Neural progenitor cell (in vitro differentiated cells): ENCODE measurements at regions not wholly inside any gene's neighbourhood (a gene's known extent, or its start where the extent isn't known, plus 50 kb on each side); places are given as distances from the start of the nearest gene placed in this dataset.
A peak's percentile ranks its signal among the peaks of the same experiment; 100 is the strongest.

Experiments used
- DNase-seq: peaks from one replicate; pipeline ENCODE4 v3.0.0-alpha.2; 2016; ENCODE audit warnings: low spot score
- H2AFZ ChIP-seq: fragments of 200-600 bp; sonication (generic); replicated peaks from 2 replicates; pipeline ENCODE4 v1.6.1; 2016; ENCODE audit warnings: antibody characterized with exemption
- H3F3A ChIP-seq: fragments of 200-600 bp; sonication (generic); 2 replicates; pipeline ENCODE4 v1.6.1; 2016; ENCODE audit warnings: antibody characterized with exemption, low read depth
- H3K27ac ChIP-seq: fragments of 200-600 bp; sonication (generic); 2 replicates; pipeline ENCODE4 v1.5.1; 2016; ENCODE audit warnings: mild to moderate bottlenecking
- H3K27me3 ChIP-seq: fragments of 200-600 bp; sonication (generic); 2 replicates; pipeline ENCODE4 v1.6.1; 2016; ENCODE audit warnings: mild to moderate bottlenecking, moderate library complexity
- H3K36me3 ChIP-seq: fragments of 200-600 bp; sonication (generic); 2 replicates; pipeline ENCODE4 v1.5.1; 2016
- H3K4me1 ChIP-seq: fragments of 200-600 bp; sonication (generic); 2 replicates; pipeline ENCODE4 v1.6.1; 2016; ENCODE audit warnings: mixed run types
- H3K4me2 ChIP-seq: fragments of 200-600 bp; sonication (generic); 2 replicates; pipeline ENCODE4 v1.6.1; 2016
- H3K4me3 ChIP-seq: fragments of 200-600 bp; sonication (generic); 2 replicates; pipeline ENCODE4 v1.5.1; 2016
- H3K79me2 ChIP-seq: fragments of 200-600 bp; sonication (generic); 2 replicates; pipeline ENCODE4 v1.6.1; 2016; ENCODE audit warnings: low read depth
- H3K9ac ChIP-seq: fragments of 200-600 bp; sonication (generic); 2 replicates; pipeline ENCODE4 v1.6.1; 2016
- H3K9me3 ChIP-seq: fragments of 200-600 bp; sonication (generic); 2 replicates; pipeline ENCODE4 v1.5.1; 2016; ENCODE audit warnings: low read depth
- H4K20me1 ChIP-seq: fragments of 200-600 bp; sonication (generic); 2 replicates; pipeline ENCODE4 v1.6.1; 2016; ENCODE audit warnings: low read depth
- H3K27ac Mint-ChIP-seq: 3 replicates; pipeline ENCODE4 v1.8.0; 2021; ENCODE audit warnings: mixed read lengths
- H3K27me3 Mint-ChIP-seq: 2 replicates; pipeline ENCODE4 v1.8.0; 2022; ENCODE audit warnings: low read depth, mild to moderate bottlenecking, inconsistent platforms, moderate library complexity, mixed read lengths; ENCODE audit not compliant: insufficient read depth
- H3K36me3 Mint-ChIP-seq: 3 replicates; pipeline ENCODE4 v1.8.0; 2021; ENCODE audit warnings: mixed read lengths
- H3K4me1 Mint-ChIP-seq: 3 replicates; pipeline ENCODE4 v1.8.0; 2021; ENCODE audit warnings: mixed read lengths
- H3K4me3 Mint-ChIP-seq: 3 replicates; pipeline ENCODE4 v1.8.0; 2021; ENCODE audit warnings: mild to moderate bottlenecking, moderate library complexity, mixed read lengths
- H3K9me3 Mint-ChIP-seq: 3 replicates; pipeline ENCODE4 v1.8.0; 2020; ENCODE audit warnings: mixed read lengths
- EZH2 ChIP-seq: fragments of 200-600 bp; sonication (generic); IDR thresholded peaks from 2 replicates; pipeline ENCODE4 v1.6.1; 2017; ENCODE audit warnings: antibody characterized with exemption, mild to moderate bottlenecking, moderate library complexity
- EZH2phosphoT487 ChIP-seq: fragments of 200-600 bp; sonication (generic); IDR thresholded peaks from 2 replicates; pipeline ENCODE4 v1.6.1; 2017; ENCODE audit warnings: antibody characterized with exemption
- TF ChIP-seq, protein P1 (sequence below): fragments of 200-600 bp; sonication (generic); IDR thresholded peaks from 2 replicates; pipeline ENCODE4 v1.5.1; 2017; ENCODE audit warnings: antibody characterized with exemption, mild to moderate bottlenecking

DNA sequence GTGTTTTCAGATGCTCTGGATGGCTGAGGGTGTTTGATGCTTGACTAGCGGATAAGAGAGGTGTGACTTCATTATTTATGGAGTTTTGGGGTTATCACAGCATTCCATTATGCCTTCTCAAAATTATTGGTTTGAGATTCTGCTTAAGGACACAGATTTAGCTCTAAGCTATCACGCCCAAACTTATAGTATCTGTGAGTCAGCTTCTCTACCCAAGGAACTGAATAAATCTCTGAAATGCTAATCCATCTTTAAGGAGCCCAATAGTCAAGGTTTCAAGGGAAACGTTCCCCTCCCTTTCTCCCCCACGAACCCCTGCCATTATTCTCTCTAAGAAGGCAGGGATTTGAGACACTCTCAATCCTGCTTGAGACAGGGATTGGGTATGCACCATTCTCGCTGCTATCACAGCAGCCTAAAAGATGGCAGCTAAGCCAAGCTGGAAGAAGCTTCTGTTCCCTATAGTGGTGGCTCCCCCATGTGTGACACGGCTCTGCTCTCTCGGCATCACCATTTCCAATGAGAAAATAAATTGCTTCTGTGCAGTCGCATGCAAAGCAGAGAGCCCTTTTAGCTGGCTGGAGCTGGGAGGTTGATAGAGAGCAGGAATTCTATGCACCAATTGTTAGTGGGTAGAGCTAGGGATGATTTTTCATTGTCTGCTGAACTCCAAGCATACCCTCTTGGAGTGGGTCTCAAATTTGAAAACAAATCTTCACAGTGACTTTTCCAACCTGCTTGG lies 151.1 kb downstream of the IL20RB start:
- Histone ChIP-seq H3K4me1 (peaks cover 32% of the 10 kb centered on the region), H3K4me2 (peak overlapping the region; percentile 20), H3K9me3 (no peaks in the 10 kb centered on the region), H2AFZ (peak overlapping the region; percentile 87), H3K79me2 (no peaks in the 10 kb centered on the region), H3K27me3 (no peaks in the 10 kb centered on the region), H3K9ac (no peak overlapping the region), H3K4me3 (no peak overlapping the region), H3F3A (peaks cover 8% of the 10 kb centered on the region), H4K20me1 (no peaks in the 10 kb centered on the region), H3K36me3 (no peaks in the 10 kb centered on the region), H3K27ac (no peak overlapping the region)
- peaks cover 23% of the 10 kb centered on the region for H3K4me1 Mint-ChIP-seq
- H3K27ac Mint-ChIP-seq: no peak overlapping the region
- TF ChIP-seq, protein P1, sequence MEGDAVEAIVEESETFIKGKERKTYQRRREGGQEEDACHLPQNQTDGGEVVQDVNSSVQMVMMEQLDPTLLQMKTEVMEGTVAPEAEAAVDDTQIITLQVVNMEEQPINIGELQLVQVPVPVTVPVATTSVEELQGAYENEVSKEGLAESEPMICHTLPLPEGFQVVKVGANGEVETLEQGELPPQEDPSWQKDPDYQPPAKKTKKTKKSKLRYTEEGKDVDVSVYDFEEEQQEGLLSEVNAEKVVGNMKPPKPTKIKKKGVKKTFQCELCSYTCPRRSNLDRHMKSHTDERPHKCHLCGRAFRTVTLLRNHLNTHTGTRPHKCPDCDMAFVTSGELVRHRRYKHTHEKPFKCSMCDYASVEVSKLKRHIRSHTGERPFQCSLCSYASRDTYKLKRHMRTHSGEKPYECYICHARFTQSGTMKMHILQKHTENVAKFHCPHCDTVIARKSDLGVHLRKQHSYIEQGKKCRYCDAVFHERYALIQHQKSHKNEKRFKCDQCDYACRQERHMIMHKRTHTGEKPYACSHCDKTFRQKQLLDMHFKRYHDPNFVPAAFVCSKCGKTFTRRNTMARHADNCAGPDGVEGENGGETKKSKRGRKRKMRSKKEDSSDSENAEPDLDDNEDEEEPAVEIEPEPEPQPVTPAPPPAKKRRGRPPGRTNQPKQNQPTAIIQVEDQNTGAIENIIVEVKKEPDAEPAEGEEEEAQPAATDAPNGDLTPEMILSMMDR: no peak
- TF ChIP-seq EZH2 (no peak), EZH2phosphoT487 (no peak)
- peaks cover 2% of the 10 kb centered on the region for H3K27me3 Mint-ChIP-seq
- H3K4me3 Mint-ChIP-seq: no peak overlapping the region
- DNase-seq: peak; percentile 40
- no peaks in the 10 kb centered on the region for H3K36me3 Mint-ChIP-seq
- H3K9me3 Mint-ChIP-seq: no peaks in the 10 kb centered on the region

DNA sequence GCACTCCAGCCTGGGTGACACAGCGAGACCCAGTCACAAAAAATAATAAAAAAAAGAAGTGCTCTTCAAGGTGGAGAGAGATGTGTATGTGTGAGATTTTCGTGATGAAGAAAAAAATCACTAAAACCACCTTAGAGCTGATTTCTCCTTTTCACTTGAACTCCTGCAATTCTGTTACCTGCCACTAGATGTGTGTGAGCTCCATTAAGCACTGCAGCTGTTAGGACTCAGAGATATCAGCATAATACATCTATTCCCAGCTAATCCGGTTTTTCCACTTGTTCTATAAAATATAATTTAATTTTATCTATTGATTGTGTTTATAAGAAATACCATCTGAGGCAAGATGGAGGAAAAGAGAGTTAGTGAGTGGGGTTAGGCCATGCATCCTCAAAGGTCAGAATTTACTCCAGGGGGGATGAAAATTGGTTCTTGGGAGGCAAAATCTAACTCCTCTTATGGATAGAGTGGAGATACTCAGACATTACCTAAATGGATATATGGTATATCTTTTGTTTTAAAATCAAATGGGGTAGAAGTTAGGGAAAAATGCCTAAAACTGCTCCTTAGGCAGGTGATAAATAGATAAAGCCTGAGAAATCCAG lies 152.7 kb downstream of the IL20RB start:
- no peak overlapping the region for H3K27ac Mint-ChIP-seq
- H3K36me3 Mint-ChIP-seq: no peaks in the 10 kb centered on the region
- H3K4me1 ChIP-seq: peaks cover 31% of the 10 kb centered on the region
- H3K79me2 ChIP-seq: no peaks in the 10 kb centered on the region
- no peaks in the 10 kb centered on the region for H4K20me1 ChIP-seq
- no peaks in the 10 kb centered on the region for H3K9me3 ChIP-seq
- peaks cover 23% of the 10 kb centered on the region for H3K4me1 Mint-ChIP-seq
- TF ChIP-seq, protein P1: peak; percentile 62
- TF ChIP-seq EZH2phosphoT487 (no peak), EZH2 (no peak)
- DNase-seq: peak; percentile 58
- peaks cover 2% of the 10 kb centered on the region for H3K27me3 Mint-ChIP-seq
- H3K36me3 ChIP-seq: no peaks in the 10 kb centered on the region
- no peak overlapping the region for H3K27ac ChIP-seq
- no peak overlapping the region for H3K4me3 ChIP-seq
- no peak overlapping the region for H3K4me2 ChIP-seq
- H2AFZ ChIP-seq: no peak overlapping the region
- H3F3A ChIP-seq: peaks cover 7% of the 10 kb centered on the region
- no peak overlapping the region for H3K4me3 Mint-ChIP-seq
- H3K9me3 Mint-ChIP-seq: no peaks in the 10 kb centered on the region
- no peaks in the 10 kb centered on the region for H3K27me3 ChIP-seq
- H3K9ac ChIP-seq: no peak overlapping the region

DNA sequence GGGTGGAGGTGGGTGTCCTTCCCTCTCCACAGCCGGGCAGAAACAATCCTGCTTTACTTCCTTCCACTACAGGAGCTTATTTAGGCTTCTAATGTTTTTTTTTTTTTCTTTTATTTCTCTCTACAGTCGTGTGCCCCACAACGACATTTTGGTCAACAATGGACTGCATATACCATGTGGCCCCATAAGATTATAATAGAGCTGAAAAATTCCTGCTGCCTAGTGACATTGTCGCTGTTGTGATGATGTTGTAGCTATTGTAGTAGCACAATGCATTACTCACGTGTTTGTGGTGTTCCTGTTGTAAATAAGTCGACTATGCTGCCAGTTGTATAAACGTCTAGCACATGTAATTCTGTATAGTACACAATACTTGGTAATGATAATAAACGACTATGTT lies 153.7 kb downstream of the IL20RB start:
- no peak overlapping the region for H3K27ac ChIP-seq
- Mint-ChIP-seq H3K9me3 (no peaks in the 10 kb centered on the region), H3K4me1 (peaks cover 27% of the 10 kb centered on the region), H3K27ac (no peak overlapping the region), H3K27me3 (peaks cover 2% of the 10 kb centered on the region), H3K4me3 (no peak overlapping the region), H3K36me3 (no peaks in the 10 kb centered on the region)
- no peaks in the 10 kb centered on the region for H3K79me2 ChIP-seq
- DNase-seq: no peak
- H3F3A ChIP-seq: no peaks in the 10 kb centered on the region
- H3K9me3 ChIP-seq: no peaks in the 10 kb centered on the region
- H3K4me3 ChIP-seq: no peak overlapping the region
- H4K20me1 ChIP-seq: no peaks in the 10 kb centered on the region
- H3K9ac ChIP-seq: no peak overlapping the region
- H2AFZ ChIP-seq: no peak overlapping the region
- TF ChIP-seq EZH2phosphoT487 (no peak), EZH2 (no peak)
- TF ChIP-seq, protein P1: no peak
- H3K36me3 ChIP-seq: no peaks in the 10 kb centered on the region
- H3K4me1 ChIP-seq: peaks cover 21% of the 10 kb centered on the region
- no peaks in the 10 kb centered on the region for H3K27me3 ChIP-seq
- no peak overlapping the region for H3K4me2 ChIP-seq
